Muscle of leg (tissue), 3 donors: ENCODE measurements at regions not wholly inside any gene's neighbourhood (a gene's known extent, or its start where the extent isn't known, plus 50 kb on each side); places are given as distances from the start of the nearest gene placed in this dataset.

Experiments
- DNase-seq: peaks from one replicate; pipeline ENCODE4 v3.0.0; 2013
- H3K27ac ChIP-seq: one replicate; pipeline ENCODE4 v1.5.1; 2013; ENCODE audit warnings: mild to moderate bottlenecking, low read length, control low read depth
- H3K27me3 ChIP-seq: one replicate; pipeline ENCODE4 v1.6.1; 2013; ENCODE audit warnings: low read length; ENCODE audit not compliant: control insufficient read depth, insufficient read depth
- H3K36me3 ChIP-seq: one replicate; pipeline ENCODE4 v1.6.1; 2013; ENCODE audit warnings: low read length; ENCODE audit not compliant: control insufficient read depth, insufficient read depth
- H3K4me1 ChIP-seq: one replicate; pipeline ENCODE4 v1.6.1; 2013; ENCODE audit warnings: low read length; ENCODE audit not compliant: control insufficient read depth, insufficient read depth
- H3K4me3 ChIP-seq: one replicate; pipeline ENCODE4 v1.5.1; 2013; ENCODE audit warnings: low read length, control low read depth
- H3K9me3 ChIP-seq: replicated peaks from 2 replicates; pipeline ENCODE4 v1.6.1; 2013; ENCODE audit warnings: low read depth, low read length; ENCODE audit not compliant: control insufficient read depth
- WGBS: methylation state at CpG from one replicate; pipeline ENCODE4 v1.1.5; 2013; ENCODE audit warnings: missing lambda C conversion rate; ENCODE audit not compliant: insufficient coverage; 5-methylcytosine and 5-hydroxymethylcytosine counted together

DNA sequence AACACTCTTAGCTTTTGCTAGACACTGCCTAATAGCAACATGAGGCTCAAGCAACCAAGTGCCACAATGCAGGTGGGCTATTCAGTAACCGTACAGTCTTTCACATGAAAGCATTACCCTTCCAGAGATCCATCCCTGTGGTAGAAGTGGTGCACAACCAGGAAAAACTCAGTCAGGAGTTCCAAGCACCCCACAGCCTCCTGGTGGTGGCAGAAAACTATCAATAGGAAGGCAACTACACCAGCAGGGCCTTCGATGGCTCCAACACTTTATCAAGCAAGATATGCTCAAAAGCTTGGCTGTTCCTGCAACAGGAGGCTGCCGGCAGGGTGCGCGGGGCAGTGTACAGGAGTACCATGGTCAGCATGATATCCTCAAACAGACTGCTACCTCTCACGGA, 176.1 kb upstream of the DLGAP1 start:
- Histone ChIP-seq H3K4me3 (no peak overlapping the region), H3K27me3 (no peaks in the 10 kb centered on the region), H3K27ac (no peak overlapping the region), H3K4me1 (no peaks in the 10 kb centered on the region), H3K9me3 (no peaks in the 10 kb centered on the region), H3K36me3 (no peaks in the 10 kb centered on the region)
- DNase-seq, result no peak
- 80% methylated on average over 2 of the region's 6 CpGs for WGBS

DNA sequence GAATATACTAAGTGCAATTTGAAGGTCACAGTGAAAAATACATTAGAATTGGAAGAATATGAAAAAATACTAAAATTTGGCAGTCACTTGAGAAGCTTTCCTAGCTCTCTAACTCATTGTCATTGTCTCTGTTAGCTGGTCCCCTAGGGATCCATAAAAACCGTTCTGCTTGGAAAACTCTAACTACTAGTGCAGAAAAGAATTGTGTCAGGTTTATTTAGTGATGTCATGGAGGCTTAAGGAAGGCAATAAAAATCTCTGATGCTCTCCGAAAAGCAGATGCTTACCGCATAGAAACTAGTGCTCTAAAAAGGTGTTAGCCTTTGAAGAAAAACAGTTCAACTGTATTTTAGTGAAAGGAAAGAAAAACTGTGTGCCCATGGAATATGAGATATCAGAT, 150.1 kb upstream of the DLGAP1 start:
- Histone ChIP-seq H3K9me3 (no peaks in the 10 kb centered on the region), H3K27me3 (no peaks in the 10 kb centered on the region), H3K4me3 (no peak overlapping the region), H3K27ac (no peak overlapping the region), H3K36me3 (no peaks in the 10 kb centered on the region), H3K4me1 (no peaks in the 10 kb centered on the region)
- WGBS, result no CpG with 5 or more reads among the region's 3 CpGs
- peak; percentile 92 for DNase-seq

DNA sequence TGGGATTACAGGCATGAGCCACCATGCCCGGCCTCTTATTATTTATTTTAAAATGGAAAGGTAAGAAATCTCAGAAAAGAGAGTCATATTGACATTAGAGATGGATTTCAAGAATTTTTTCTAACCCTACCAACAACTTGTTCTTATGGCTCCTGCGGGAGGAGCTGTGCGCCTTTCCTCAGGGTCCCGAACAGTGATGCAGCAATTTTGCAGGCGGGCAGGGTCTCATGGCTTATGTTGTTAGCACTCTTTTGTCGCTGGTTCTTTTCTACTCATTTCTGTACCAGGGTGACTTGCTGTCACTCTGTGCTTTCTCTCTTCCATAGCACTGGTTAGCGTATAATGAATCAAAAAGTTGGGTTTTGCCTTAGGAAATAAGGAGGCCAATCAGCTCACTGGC, 148.8 kb upstream of the DLGAP1 start:
- Histone ChIP-seq H3K27me3 (no peaks in the 10 kb centered on the region), H3K9me3 (no peaks in the 10 kb centered on the region), H3K4me3 (no peak overlapping the region), H3K4me1 (no peaks in the 10 kb centered on the region), H3K27ac (no peak overlapping the region), H3K36me3 (no peaks in the 10 kb centered on the region)
- DNase-seq, result no peak
- no CpG with 5 or more reads among the region's 7 CpGs for WGBS

DNA sequence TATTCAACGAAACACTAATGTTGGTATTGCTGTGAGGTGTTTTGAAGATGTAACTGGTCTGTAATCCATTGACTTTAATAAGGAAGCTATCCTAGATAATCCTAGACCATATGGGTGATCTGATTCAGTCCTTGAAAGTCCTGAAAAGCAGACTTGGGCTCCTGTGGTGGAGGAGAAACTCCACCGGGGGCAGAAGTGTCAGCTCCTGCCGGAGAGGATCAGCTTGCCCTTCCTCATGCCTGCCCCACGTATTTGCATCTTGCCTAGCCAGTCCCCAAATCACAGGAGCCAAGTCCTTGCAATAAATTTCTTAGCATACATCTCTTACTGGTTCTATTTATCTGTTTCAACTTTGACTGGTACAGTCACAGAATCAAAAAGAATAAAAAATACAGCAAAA, 144.2 kb upstream of the DLGAP1 start:
- no peak overlapping the region for H3K4me3 ChIP-seq
- WGBS, result no CpG with 5 or more reads among the region's 4 CpGs
- no peaks in the 10 kb centered on the region for H3K9me3 ChIP-seq
- H3K27ac ChIP-seq, result no peak overlapping the region
- H3K27me3 ChIP-seq, result no peaks in the 10 kb centered on the region
- no peak for DNase-seq
- no peaks in the 10 kb centered on the region for H3K4me1 ChIP-seq
- H3K36me3 ChIP-seq, result no peaks in the 10 kb centered on the region

DNA sequence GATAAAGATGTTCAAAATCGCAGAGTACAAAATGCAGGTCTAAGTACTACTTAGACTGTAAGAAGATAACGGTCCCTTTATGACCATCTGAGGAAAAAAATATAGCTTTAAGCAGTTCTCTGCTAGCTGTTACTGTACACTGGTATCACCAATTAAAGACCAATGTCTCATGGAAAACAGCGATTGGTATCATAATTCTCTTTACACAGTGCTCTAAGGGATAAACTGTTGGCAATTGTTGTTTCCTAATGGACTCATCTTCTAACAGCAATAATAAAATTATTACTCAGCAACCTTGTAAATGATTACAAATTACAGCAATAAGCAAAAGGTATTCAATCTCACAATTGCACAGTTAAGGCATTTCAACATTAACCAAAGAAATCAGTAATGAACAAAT, 142.2 kb upstream of the DLGAP1 start:
- no CpG with 5 or more reads among the region's 3 CpGs for WGBS
- H3K9me3 ChIP-seq, result no peaks in the 10 kb centered on the region
- no peak overlapping the region for H3K27ac ChIP-seq
- no peak overlapping the region for H3K4me3 ChIP-seq
- no peak for DNase-seq
- no peaks in the 10 kb centered on the region for H3K27me3 ChIP-seq
- no peaks in the 10 kb centered on the region for H3K4me1 ChIP-seq
- H3K36me3 ChIP-seq, result no peaks in the 10 kb centered on the region

DNA sequence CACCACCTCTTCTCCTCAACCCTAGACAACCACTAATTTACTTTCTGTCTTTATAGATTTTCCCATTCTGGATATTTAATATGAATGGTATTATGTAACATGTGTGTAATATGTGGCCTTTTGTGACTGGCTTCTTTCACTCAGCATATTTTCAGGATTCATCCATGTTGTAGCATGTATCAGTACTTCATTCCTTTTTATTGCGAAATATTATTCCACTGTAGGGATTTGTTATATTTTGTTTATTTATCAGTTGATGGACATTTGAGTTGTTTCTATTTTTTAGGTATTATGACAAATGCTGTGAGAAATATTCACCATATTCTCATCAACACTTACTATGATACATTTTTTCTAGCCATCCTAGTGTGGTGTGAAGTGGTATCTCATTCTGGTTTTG, 138.8 kb upstream of the DLGAP1 start:
- H3K27ac ChIP-seq, result no peak overlapping the region
- H3K9me3 ChIP-seq, result no peaks in the 10 kb centered on the region
- no peaks in the 10 kb centered on the region for H3K4me1 ChIP-seq
- no peaks in the 10 kb centered on the region for H3K36me3 ChIP-seq
- WGBS, result no CpG with 5 or more reads among the region's 1 CpG
- DNase-seq, result no peak
- no peaks in the 10 kb centered on the region for H3K27me3 ChIP-seq
- H3K4me3 ChIP-seq, result no peak overlapping the region

DNA sequence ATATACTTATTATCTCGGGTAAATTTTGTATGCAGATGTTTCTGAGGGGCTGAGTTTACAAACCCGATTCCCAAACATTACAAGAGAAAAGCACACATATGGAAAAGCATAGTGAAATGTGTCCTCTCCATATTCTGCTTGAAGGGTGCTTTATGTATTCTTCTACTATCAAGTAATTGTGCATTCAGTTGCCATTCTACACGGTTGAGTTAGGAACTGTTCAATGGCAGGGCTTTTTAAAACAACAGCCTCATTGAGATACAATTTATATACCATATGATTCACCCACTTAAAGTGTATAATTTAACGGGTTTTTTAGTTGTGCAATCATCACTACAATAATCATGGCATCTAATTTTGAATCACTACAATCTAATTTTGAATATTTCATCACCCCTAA, 138.4 kb upstream of the DLGAP1 start:
- no CpG with 5 or more reads among the region's 4 CpGs for WGBS
- no peak for DNase-seq
- Histone ChIP-seq H3K36me3 (no peaks in the 10 kb centered on the region), H3K27ac (no peak overlapping the region), H3K4me1 (no peaks in the 10 kb centered on the region), H3K9me3 (no peaks in the 10 kb centered on the region), H3K4me3 (no peak overlapping the region), H3K27me3 (no peaks in the 10 kb centered on the region)

DNA sequence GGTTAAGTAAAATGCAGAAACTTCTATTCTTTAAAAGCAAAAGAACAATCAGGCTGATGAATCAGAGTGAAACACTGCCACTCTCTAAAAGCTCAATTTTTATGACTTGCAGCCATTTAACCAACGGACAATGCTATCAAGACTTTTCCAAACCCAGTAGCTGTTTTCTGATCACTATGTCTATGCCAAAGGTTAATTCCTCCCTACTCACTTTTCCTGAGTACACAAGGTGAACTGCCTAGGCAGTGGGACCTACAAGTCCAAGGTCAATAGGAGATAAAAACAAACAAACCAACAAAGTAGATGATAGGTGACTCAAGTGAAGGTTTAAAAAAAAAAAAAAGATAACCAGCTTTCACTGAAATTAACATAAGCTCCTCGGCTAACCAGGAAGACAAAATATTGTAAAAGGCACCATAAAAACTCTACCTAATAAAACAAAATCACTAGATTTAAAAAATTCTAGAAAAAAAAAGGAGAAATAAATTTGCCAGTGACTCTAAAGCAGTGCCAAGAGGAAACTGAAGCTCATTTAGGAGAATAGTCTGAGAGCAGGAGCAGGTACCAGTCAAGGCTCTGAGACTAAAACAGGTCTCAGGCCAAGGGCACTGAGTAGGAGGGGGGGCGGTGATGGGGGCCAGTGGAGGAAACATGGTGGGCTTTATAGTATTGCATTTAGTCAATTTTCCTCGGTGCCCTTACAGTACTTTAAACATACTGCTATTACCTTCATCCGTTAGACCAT, 134.1 kb upstream of the DLGAP1 start:
- Histone ChIP-seq H3K4me1 (no peaks in the 10 kb centered on the region), H3K9me3 (no peaks in the 10 kb centered on the region), H3K4me3 (no peak overlapping the region), H3K27me3 (no peaks in the 10 kb centered on the region), H3K27ac (no peak overlapping the region), H3K36me3 (no peaks in the 10 kb centered on the region)
- no peak for DNase-seq
- WGBS, result no CpG with 5 or more reads among the region's 5 CpGs

DNA sequence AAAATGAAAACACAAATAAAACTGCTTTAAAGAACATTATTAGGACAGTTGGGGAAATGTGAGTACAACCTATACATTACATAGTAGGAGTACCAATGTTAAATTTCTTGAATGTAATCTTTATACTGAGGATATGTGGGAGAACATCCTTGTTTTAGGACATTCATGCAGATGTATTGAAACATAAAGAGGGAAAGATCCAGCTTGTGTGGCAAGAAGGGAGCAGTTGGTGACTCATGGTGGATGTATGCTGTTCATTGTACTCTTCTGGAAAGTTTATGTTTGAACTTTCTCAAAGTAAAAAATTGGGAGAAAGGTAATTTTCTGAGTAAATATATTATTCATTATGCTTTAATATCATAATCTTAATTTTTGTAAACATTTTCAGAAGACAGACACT, 132.1 kb upstream of the DLGAP1 start:
- Histone ChIP-seq H3K9me3 (no peaks in the 10 kb centered on the region), H3K4me3 (no peak overlapping the region), H3K27ac (no peak overlapping the region)

DNA sequence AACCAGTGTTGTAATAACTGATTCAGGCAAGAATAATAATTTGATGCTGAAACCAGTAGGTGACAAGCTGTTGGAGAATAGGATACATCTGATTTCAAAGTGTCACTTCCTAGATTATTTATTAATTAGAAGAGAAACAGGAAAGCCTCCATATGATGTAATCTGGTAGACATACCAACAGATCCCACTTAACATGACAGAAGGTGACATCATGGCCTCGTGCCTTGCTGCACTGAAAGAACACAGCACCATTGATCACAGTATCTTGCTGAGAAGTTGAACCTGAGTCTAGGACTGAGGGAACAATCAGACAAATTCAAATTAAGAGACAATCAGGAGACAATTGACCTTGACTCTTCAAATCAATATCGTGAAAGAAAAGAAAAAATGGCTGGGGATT, 131.6 kb upstream of the DLGAP1 start:
- Histone ChIP-seq H3K4me1 (no peaks in the 10 kb centered on the region), H3K27ac (no peak overlapping the region), H3K36me3 (no peaks in the 10 kb centered on the region), H3K9me3 (no peaks in the 10 kb centered on the region), H3K27me3 (no peaks in the 10 kb centered on the region), H3K4me3 (no peak overlapping the region)
- no CpG with 5 or more reads among the region's 2 CpGs for WGBS
- no peak for DNase-seq

More for the DNA sequence above, 132.1 kb upstream of the DLGAP1 start:
- Histone ChIP-seq H3K36me3 (no peaks in the 10 kb centered on the region), H3K4me1 (no peaks in the 10 kb centered on the region), H3K27me3 (no peaks in the 10 kb centered on the region)
- no peak for DNase-seq
